ENCODE measurements at regions not wholly inside any gene's neighbourhood (a gene's known extent, or its start where the extent isn't known, plus 50 kb on each side); places are given as distances from the start of the nearest gene placed in this dataset.

DNA sequence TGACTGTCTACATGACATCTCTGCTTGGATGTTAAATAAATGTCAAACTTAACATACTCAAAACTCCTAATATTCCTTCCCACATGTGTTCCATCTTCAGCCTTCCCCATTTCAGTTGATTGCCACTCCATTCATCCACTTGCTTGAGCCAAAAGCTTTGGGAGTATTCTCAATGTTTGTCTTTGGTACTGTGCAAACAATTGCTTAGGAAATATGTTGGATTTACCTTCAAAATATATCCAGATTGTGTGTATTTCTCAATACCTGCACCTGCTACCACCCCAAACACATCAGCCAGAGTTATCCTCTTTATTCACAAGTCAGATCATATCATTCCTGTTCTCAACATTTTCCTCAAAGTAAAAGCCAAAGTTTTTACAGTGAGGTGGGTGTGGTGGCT is 350.3 kb upstream of the FAM98A start:
- H3K4me3 Mint-ChIP-seq: no peak overlapping the region
- ATAC-seq: no peak
- no peaks in the 10 kb centered on the region for H3K4me1 Mint-ChIP-seq (ENCODE audit: low read depth)
- no peak for DNase-seq
- H3K27ac Mint-ChIP-seq: no peak overlapping the region
- H3K27me3 Mint-ChIP-seq (ENCODE audit: low read depth): no peaks in the 10 kb centered on the region
- H3K36me3 Mint-ChIP-seq (ENCODE audit: low read depth): no peaks in the 10 kb centered on the region
- POLR2A ChIA-PET: no interaction called here
- H3K9me3 Mint-ChIP-seq (ENCODE audit: insufficient read depth): peaks cover 5% of the 10 kb centered on the region
- CTCF ChIA-PET: no interaction called here

DNA sequence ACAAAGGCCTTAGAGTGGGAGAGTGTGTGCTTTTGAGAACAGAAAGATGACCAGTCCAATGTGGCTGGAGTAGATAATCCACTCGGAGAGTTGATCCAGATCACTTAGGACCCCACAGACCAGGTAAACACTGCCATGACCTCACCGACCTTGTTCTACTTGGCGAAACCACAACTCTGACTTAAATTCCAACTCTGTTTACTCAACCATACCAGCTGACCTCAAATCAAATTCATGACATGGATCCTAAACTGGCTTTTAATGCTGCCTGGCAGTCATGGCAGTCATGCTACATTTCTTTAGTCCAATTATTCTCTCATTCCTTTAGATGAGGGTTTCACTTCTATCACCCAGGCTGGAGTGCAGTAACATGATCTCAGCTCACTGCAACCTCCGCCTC is 347.1 kb upstream of the FAM98A start:
- ChIA-PET CTCF (no interaction called here), POLR2A (no interaction called here)
- Mint-ChIP-seq H3K36me3 (ENCODE audit: low read depth) (no peaks in the 10 kb centered on the region), H3K27ac (no peak overlapping the region), H3K9me3 (ENCODE audit: insufficient read depth) (peaks cover 5% of the 10 kb centered on the region), H3K4me1 (ENCODE audit: low read depth) (no peaks in the 10 kb centered on the region), H3K27me3 (ENCODE audit: low read depth) (no peaks in the 10 kb centered on the region), H3K4me3 (no peak overlapping the region)
- DNase-seq (no peak), ATAC-seq (no peak)

DNA sequence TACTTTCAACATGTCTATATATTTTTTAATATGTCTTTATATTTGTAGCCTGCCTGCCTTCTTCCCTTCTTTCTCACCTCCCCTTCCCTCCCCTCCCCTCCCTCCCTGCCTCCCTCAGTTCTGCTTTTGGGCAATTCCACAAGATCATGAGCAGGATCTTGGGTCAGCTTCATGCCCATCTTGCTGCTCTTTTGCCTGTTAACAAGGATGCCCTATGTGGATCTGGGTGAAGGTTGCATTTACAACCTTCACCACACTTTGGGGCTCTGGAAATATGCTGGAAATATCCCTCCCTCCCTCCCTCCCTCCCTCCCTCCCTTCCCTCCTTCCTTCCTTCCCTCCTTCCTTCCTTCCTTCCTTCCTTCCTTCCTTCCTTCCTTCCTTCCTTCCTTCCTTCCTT is 334.1 kb upstream of the FAM98A start:
- no peak overlapping the region for H3K4me3 Mint-ChIP-seq
- no peak overlapping the region for H3K27ac Mint-ChIP-seq
- H3K9me3 Mint-ChIP-seq (ENCODE audit: insufficient read depth): no peaks in the 10 kb centered on the region
- no peaks in the 10 kb centered on the region for H3K4me1 Mint-ChIP-seq (ENCODE audit: low read depth)
- ATAC-seq (no peak), DNase-seq (no peak)
- ChIA-PET CTCF (no interaction called here), POLR2A (no interaction called here)
- H3K27me3 Mint-ChIP-seq (ENCODE audit: low read depth): no peaks in the 10 kb centered on the region
- no peaks in the 10 kb centered on the region for H3K36me3 Mint-ChIP-seq (ENCODE audit: low read depth)

DNA sequence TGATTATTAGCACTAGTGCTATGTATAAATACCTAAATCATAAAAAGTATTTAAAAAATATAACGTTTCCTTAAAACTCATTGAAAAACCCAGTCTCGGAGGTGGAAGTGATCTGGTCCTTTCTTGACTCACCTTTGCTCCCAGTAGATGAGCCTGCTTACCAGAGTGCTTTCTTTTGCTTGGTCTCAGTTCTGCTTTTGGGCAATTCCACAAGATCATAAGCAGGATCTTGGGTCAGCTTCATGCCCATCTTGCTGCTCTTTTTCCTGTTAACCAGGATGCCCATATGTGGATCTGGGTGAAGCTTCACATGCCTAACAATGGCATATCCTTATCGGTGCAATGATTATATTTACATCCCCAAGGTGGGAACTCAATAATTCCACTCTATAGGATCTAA is 332.1 kb upstream of the FAM98A start:
- DNase-seq (no peak), ATAC-seq (no peak)
- CTCF ChIA-PET: no interaction called here
- Mint-ChIP-seq H3K4me1 (ENCODE audit: low read depth) (no peaks in the 10 kb centered on the region), H3K27me3 (ENCODE audit: low read depth) (no peaks in the 10 kb centered on the region), H3K9me3 (ENCODE audit: insufficient read depth) (peaks cover 3% of the 10 kb centered on the region), H3K4me3 (no peak overlapping the region), H3K27ac (no peak overlapping the region), H3K36me3 (ENCODE audit: low read depth) (no peaks in the 10 kb centered on the region)
- POLR2A ChIA-PET: no interaction called here

DNA sequence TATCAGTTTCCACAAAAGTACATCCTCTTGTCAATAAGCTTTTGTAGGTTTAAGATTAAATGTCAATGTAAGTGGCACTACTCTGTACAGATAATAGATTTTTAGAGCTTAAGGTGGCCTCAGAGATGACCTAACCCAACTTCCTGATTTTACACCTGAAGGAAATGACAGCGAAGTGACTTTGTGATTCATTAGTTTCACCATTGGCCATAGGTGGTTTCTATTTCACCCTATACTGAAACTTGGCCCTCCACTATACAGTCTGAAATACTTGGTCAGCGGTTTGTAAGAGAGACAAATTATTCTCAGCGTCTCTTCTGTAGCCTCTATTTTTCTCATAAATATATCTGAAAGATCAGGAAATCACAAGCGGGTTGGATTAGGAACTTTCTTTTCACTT is 330.4 kb upstream of the FAM98A start:
- no peaks in the 10 kb centered on the region for H3K4me1 Mint-ChIP-seq (ENCODE audit: low read depth)
- no peak overlapping the region for H3K27ac Mint-ChIP-seq
- H3K36me3 Mint-ChIP-seq (ENCODE audit: low read depth): no peaks in the 10 kb centered on the region
- H3K27me3 Mint-ChIP-seq (ENCODE audit: low read depth): no peaks in the 10 kb centered on the region
- no peak for ATAC-seq
- POLR2A ChIA-PET: no interaction called here
- peaks cover 3% of the 10 kb centered on the region for H3K9me3 Mint-ChIP-seq (ENCODE audit: insufficient read depth)
- DNase-seq: no peak
- CTCF ChIA-PET: no interaction called here
- no peak overlapping the region for H3K4me3 Mint-ChIP-seq

DNA sequence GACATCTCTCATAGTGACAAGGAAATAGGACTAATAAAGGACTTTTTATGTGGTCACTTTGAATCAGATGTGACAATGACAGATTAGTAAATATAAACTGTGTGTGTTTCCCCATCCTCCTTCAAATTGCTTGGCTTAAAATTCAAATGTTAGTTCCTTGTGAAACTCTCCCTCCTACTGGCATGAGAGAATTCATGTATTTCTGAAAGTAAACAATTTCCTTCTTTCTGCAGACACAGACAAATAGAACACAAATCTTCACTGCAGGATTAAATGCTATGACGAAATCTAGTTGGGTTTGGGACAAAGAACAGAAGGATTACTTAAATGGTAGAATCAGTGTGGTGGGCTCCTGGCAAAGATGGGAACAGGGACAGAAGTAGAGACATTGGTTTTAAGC is 328.7 kb upstream of the FAM98A start:
- Mint-ChIP-seq H3K27ac (no peak overlapping the region), H3K27me3 (ENCODE audit: low read depth) (no peaks in the 10 kb centered on the region), H3K4me1 (ENCODE audit: low read depth) (no peaks in the 10 kb centered on the region), H3K9me3 (ENCODE audit: insufficient read depth) (peaks cover 9% of the 10 kb centered on the region), H3K4me3 (no peak overlapping the region), H3K36me3 (ENCODE audit: low read depth) (no peaks in the 10 kb centered on the region)
- no peak for DNase-seq
- no peak for ATAC-seq
- CTCF ChIA-PET: no interaction called here
- POLR2A ChIA-PET: no interaction called here

DNA sequence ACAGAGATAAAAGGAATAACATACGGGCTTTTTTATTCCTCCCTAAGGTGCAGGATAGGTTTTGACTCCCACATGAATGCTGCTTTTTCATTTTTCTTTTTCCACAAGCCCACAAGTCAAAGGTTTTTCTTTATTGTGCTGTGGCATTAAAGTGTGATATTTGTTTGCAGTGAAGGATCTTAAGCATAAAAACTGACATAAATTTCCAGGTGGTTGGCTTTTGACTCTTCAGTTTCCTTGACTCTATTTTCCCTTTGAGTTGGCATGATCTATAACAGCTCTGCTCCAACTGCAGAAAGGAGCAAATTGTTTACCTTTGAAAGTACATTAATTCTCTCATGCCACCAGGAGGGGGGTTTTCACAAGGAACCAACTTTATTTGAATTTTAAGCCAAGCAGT is 326.2 kb upstream of the FAM98A start:
- ATAC-seq: no peak
- no peaks in the 10 kb centered on the region for H3K27me3 Mint-ChIP-seq (ENCODE audit: low read depth)
- H3K36me3 Mint-ChIP-seq (ENCODE audit: low read depth): no peaks in the 10 kb centered on the region
- H3K9me3 Mint-ChIP-seq (ENCODE audit: insufficient read depth): peaks cover 9% of the 10 kb centered on the region
- CTCF ChIA-PET: no interaction called here
- POLR2A ChIA-PET: no interaction called here
- H3K27ac Mint-ChIP-seq: no peak overlapping the region
- H3K4me1 Mint-ChIP-seq (ENCODE audit: low read depth): no peaks in the 10 kb centered on the region
- no peak for DNase-seq
- no peak overlapping the region for H3K4me3 Mint-ChIP-seq

DNA sequence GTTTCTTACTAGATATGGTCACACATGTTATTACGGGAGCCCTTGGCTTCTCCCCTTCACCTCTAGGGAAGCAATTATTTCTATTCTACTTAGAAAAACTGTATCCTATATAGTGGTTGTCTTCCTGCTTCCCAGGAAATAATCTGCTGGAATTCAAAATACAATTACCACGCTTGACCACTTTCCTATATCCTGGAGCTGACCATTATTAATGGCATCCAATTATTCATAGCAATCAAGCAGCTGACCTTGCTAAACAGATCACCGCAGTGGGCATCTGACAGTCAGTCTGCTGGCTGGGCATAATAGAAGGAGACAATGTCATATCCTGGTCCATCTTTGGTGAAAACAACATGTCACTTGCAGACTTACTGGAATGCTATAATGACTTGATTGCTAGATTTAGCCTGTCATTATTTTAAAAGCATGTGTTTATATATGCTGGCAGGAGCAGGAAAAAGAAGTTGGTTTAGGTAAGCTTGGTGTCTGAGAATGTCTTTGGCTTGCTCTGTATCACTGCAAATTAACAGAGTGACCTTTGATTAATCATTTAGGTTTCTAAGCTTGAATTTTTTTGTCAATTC is 325.6 kb upstream of the FAM98A start:
- POLR2A ChIA-PET: no interaction called here
- Mint-ChIP-seq H3K4me3 (no peak overlapping the region), H3K4me1 (ENCODE audit: low read depth) (no peaks in the 10 kb centered on the region), H3K36me3 (ENCODE audit: low read depth) (no peaks in the 10 kb centered on the region), H3K27ac (no peak overlapping the region), H3K27me3 (ENCODE audit: low read depth) (no peaks in the 10 kb centered on the region), H3K9me3 (ENCODE audit: insufficient read depth) (peaks cover 9% of the 10 kb centered on the region)
- DNase-seq (no peak), ATAC-seq (no peak)
- CTCF ChIA-PET: no interaction called here

DNA sequence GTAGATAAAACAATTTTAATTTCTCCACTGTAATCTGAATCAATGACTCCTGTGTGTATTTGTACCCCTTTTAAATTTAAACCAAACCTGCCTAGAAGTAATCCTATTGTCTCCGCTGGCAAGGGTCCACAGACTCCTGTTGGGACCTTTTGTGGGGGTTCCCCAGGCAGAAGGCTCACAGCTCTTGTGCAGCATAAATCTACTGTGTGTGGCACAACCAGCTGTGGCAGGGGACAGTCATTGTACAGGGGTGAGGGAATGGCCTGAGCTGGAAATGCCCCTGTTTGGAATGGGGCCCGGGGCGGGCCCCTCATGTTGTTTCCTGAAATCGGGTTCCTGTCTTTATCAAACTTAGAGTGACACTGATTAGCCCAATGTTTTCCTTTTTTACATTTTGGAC is 318.2 kb upstream of the FAM98A start:
- CTCF ChIA-PET: no interaction called here
- POLR2A ChIA-PET: no interaction called here

DNA sequence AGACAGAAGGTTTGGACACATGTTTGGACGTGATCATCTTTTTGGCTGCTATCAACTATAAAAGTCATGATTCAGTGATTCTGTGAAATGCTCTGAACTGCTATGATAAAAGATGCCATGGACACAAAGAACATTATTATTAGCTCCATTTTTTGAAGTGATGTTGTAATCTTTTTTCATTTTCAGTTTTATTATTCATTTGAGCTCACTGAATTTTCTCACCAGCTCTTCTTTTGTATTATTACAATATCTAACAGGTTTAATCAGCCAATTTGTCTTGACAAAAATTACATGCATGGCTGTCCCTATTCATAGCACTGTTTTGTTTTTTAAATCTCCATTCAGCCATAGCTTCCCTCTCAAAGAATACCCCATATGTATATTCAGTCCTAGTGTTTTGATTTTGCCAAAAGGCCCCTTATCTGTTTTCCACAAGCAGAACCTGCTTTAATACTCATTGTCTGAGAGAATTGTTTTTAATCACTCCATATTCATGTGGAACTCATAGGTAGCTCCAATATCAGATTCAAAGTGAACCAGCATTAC is 314.0 kb upstream of the FAM98A start:
- Mint-ChIP-seq H3K36me3 (ENCODE audit: low read depth) (no peaks in the 10 kb centered on the region), H3K9me3 (ENCODE audit: insufficient read depth) (peaks cover 18% of the 10 kb centered on the region), H3K4me3 (no peak overlapping the region), H3K27ac (no peak overlapping the region), H3K27me3 (ENCODE audit: low read depth) (no peaks in the 10 kb centered on the region), H3K4me1 (ENCODE audit: low read depth) (no peaks in the 10 kb centered on the region)
- POLR2A ChIA-PET: interaction anchor here (0.6 kb wide), 1 partner anchor 21 kb away, joined by 4 read pairs; no protein-coding TSS in a partner anchor
- CTCF ChIA-PET: no interaction called here
- no peak for ATAC-seq
- no peak for DNase-seq

More for the DNA sequence above, 318.2 kb upstream of the FAM98A start:
- Mint-ChIP-seq H3K27me3 (ENCODE audit: low read depth) (no peaks in the 10 kb centered on the region), H3K4me1 (ENCODE audit: low read depth) (no peaks in the 10 kb centered on the region), H3K4me3 (no peak overlapping the region), H3K9me3 (ENCODE audit: insufficient read depth) (peaks cover 18% of the 10 kb centered on the region), H3K27ac (no peak overlapping the region), H3K36me3 (ENCODE audit: low read depth) (no peaks in the 10 kb centered on the region)
- ATAC-seq (no peak), DNase-seq (no peak)

DNA sequence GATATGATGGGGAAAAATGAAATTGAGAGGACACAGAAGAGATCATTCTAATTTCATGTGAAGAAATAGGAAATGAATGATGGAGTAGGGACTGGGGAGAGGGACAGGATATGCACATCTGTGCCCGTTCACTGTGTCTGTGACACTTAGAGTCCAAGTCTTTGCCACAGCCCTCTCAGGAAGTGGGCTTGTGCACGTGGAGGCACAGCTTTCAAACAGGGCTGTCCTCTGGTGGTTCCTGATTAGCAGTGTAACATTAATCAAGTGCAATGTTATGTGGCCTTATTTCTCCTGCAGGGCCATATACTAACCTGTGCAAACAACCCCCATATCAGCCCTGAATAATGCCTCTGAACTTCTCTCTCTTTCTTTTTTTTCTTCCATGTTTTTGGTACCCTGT is 312.2 kb upstream of the FAM98A start:
- no peaks in the 10 kb centered on the region for H3K4me1 Mint-ChIP-seq (ENCODE audit: low read depth)
- H3K36me3 Mint-ChIP-seq (ENCODE audit: low read depth): no peaks in the 10 kb centered on the region
- no peaks in the 10 kb centered on the region for H3K27me3 Mint-ChIP-seq (ENCODE audit: low read depth)
- no peak overlapping the region for H3K27ac Mint-ChIP-seq
- ChIA-PET CTCF (no interaction called here), POLR2A (no interaction called here)
- peaks cover 18% of the 10 kb centered on the region for H3K9me3 Mint-ChIP-seq (ENCODE audit: insufficient read depth)
- ATAC-seq (no peak), DNase-seq (no peak)
- no peak overlapping the region for H3K4me3 Mint-ChIP-seq

DNA sequence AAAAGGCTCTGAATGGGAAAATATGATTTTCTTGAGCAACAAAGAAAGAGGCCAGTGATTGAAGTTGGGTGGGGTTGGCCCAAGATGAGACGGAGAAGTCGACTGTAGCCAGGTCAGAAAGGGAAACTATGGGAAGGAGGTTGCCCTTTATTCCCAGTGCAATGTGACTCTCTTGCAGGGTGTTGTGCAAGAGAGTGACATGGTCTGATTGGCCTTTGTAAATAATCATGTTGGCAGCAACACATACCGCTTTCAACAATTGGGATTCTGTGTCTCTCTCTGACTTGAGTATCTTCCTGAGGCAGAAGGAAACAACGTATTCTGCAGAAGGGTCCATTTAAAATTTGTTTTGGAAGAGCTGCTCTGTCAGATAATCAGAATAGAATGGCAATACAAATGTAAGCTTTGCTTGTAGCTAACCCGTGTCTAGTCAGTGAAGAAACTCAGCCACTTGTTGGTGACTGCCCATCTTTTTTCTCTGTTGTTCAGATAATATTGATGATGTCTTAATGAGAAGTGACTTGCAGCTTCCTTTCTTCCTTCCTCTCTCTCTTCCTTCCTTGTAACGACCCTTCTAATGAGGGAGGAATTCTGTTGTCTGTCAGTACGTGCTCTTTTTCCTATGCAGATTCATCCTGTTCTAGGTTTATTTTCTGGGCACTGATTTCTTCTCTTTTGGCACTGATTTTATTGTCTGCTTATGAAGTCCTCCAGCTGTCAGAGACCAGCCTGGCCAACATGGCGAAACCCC is 311.0 kb upstream of the FAM98A start:
- Mint-ChIP-seq H3K27ac (no peak overlapping the region), H3K27me3 (ENCODE audit: low read depth) (no peaks in the 10 kb centered on the region), H3K4me3 (no peak overlapping the region), H3K4me1 (ENCODE audit: low read depth) (no peaks in the 10 kb centered on the region), H3K9me3 (ENCODE audit: insufficient read depth) (peaks cover 18% of the 10 kb centered on the region), H3K36me3 (ENCODE audit: low read depth) (no peaks in the 10 kb centered on the region)
- POLR2A ChIA-PET: no interaction called here
- CTCF ChIA-PET: no interaction called here
- DNase-seq (no peak), ATAC-seq (no peak)

DNA sequence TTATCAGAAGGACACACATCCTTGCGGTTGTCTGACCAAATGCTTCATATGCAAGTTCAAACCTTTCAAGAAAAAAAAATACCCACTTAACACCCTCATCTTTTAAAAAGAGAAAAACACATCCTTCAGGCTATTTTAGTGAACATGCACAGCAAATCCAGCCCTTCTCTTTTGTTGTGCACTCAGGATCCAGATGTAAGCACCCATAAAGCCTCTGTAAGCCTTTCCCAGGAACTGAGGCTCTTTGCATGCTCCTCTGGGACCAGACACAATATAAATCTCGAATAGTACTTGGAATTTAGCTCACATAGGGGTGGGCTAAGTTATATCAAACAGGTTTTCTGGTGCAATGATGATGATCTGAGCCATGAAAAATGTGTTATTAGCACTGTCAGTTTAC is 308.8 kb upstream of the FAM98A start:
- Mint-ChIP-seq H3K27me3 (ENCODE audit: low read depth) (no peaks in the 10 kb centered on the region), H3K4me3 (no peak overlapping the region), H3K27ac (no peak overlapping the region), H3K4me1 (ENCODE audit: low read depth) (no peaks in the 10 kb centered on the region), H3K9me3 (ENCODE audit: insufficient read depth) (peaks cover 3% of the 10 kb centered on the region), H3K36me3 (ENCODE audit: low read depth) (no peaks in the 10 kb centered on the region)
- ChIA-PET CTCF (no interaction called here), POLR2A (no interaction called here)
- ATAC-seq: no peak
- DNase-seq: no peak

Data from activated CD8-positive, alpha-beta T cell treated with anti-CD3 and anti-CD28 coated beads, Interleukin-2, amount 10 ng/mL, durations not matched to agents 7 days and 5 days (primary cell).